ENCODE measurements at regions not wholly inside any gene's neighbourhood (a gene's known extent, or its start where the extent isn't known, plus 50 kb on each side); places are given as distances from the start of the nearest gene placed in this dataset.
"Not testable (repeated sequence)": the region's sequence is repeated elsewhere in the genome, so short reads cannot be mapped to it uniquely, and the experiment has no call there.

DNA sequence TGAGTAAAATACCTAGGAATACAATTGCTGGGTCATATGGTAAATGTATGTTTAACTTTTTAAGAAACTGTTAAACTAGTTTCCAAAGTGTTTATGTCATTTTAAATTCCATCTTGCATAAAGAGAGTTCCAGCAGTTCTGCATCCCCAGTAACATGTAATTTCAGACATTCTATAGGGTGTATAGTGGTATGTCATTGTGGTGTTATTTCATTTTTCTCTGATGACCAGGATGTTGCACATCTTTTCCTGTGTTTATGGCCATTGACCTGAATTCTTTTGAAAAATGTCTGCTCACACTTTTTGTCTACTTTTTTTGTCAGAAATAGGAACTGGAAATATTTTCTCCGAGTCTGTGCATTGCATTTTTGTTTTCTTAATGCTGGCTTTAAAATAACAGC, 128.9 kb downstream of the TMEM200A start:
- H3K27me3 ChIP-seq (ENCODE audit: control insufficient read depth in 1 of 2, insufficient read depth in 2 of 2, low read length in 2 of 2): no peaks in the 10 kb centered on the region
- no peak overlapping the region for H3K4me3 ChIP-seq (ENCODE audit: low read depth in 1 of 2, low read length in 2 of 2)
- 77 to 82% methylated on average over 1 of the region's 1 CpG for WGBS, 2 donors
- no peaks in the 10 kb centered on the region for H3K4me1 ChIP-seq (ENCODE audit: control insufficient read depth in 2 of 2, insufficient read depth in 2 of 2, low read length in 1 of 2)
- H3K27ac ChIP-seq (ENCODE audit: low read depth in 2 of 2, low read length in 1 of 2): no peak overlapping the region
- H3K36me3 ChIP-seq (ENCODE audit: control insufficient read depth in 2 of 2, insufficient read depth in 2 of 2, low read length in 1 of 2): no peaks in the 10 kb centered on the region
- H3K9me3 ChIP-seq (ENCODE audit: control insufficient read depth in 2 of 2, insufficient read depth in 1 of 2, low read depth in 1 of 2, low read length in 1 of 2): no peaks in the 10 kb centered on the region

DNA sequence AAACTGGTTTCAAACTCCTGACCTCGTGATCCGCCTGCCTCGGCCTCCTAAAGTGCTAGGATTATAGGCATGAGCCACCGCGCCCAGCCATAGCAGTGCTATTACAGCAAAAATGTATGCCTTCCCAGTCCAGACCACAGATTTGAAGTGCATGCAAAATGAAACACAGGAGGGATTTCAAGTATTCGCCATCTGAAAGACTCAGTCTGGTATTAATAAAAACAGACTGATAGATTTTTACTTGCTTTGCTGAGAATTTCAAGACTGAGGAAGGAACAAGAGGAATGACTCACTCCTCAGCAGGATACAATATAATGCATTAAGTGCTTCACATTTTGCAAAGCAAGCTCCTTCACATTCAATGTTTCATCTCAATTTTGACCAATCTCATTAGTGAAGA, 134.9 kb downstream of the TMEM200A start:
- Histone ChIP-seq H3K36me3 (ENCODE audit: control insufficient read depth in 2 of 2, insufficient read depth in 2 of 2, low read length in 1 of 2) (no peaks in the 10 kb centered on the region), H3K9me3 (ENCODE audit: control insufficient read depth in 2 of 2, insufficient read depth in 1 of 2, low read depth in 1 of 2, low read length in 1 of 2) (no peaks in the 10 kb centered on the region), H3K4me1 (ENCODE audit: control insufficient read depth in 2 of 2, insufficient read depth in 2 of 2, low read length in 1 of 2) (no peaks in the 10 kb centered on the region), H3K27me3 (ENCODE audit: control insufficient read depth in 1 of 2, insufficient read depth in 2 of 2, low read length in 2 of 2) (no peaks in the 10 kb centered on the region), H3K4me3 (ENCODE audit: low read depth in 1 of 2, low read length in 2 of 2) (no peak overlapping the region), H3K27ac (ENCODE audit: low read depth in 2 of 2, low read length in 1 of 2) (no peak overlapping the region)
- WGBS, 2 donors: 76 to 79% methylated on average over 6 of the region's 6 CpGs

DNA sequence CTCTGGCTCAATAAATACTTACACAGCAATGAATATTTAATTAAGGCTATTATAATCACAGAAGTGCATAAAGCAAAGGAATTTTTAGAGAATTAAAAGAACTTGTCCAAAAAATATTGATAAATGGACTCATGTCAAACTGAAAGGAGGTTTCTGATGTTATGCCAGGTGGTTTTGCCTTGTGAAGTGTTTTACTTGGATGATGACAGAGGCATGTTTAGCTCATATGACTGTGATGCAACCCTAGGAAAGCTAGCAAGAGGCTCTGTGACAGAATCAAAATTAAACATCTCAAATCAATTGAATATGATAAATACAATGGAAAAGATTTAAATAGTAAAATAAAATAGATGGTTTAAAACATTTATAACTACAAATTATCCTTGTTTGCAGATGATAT, 137.3 kb downstream of the TMEM200A start:
- no peaks in the 10 kb centered on the region for H3K4me1 ChIP-seq (ENCODE audit: control insufficient read depth in 2 of 2, insufficient read depth in 2 of 2, low read length in 1 of 2)
- no peak overlapping the region for H3K4me3 ChIP-seq (ENCODE audit: low read depth in 1 of 2, low read length in 2 of 2)
- H3K27me3 ChIP-seq (ENCODE audit: control insufficient read depth in 1 of 2, insufficient read depth in 2 of 2, low read length in 2 of 2): no peaks in the 10 kb centered on the region
- H3K9me3 ChIP-seq (ENCODE audit: control insufficient read depth in 2 of 2, insufficient read depth in 1 of 2, low read depth in 1 of 2, low read length in 1 of 2): no peaks in the 10 kb centered on the region
- no peaks in the 10 kb centered on the region for H3K36me3 ChIP-seq (ENCODE audit: control insufficient read depth in 2 of 2, insufficient read depth in 2 of 2, low read length in 1 of 2)
- H3K27ac ChIP-seq (ENCODE audit: low read depth in 2 of 2, low read length in 1 of 2): no peak overlapping the region

DNA sequence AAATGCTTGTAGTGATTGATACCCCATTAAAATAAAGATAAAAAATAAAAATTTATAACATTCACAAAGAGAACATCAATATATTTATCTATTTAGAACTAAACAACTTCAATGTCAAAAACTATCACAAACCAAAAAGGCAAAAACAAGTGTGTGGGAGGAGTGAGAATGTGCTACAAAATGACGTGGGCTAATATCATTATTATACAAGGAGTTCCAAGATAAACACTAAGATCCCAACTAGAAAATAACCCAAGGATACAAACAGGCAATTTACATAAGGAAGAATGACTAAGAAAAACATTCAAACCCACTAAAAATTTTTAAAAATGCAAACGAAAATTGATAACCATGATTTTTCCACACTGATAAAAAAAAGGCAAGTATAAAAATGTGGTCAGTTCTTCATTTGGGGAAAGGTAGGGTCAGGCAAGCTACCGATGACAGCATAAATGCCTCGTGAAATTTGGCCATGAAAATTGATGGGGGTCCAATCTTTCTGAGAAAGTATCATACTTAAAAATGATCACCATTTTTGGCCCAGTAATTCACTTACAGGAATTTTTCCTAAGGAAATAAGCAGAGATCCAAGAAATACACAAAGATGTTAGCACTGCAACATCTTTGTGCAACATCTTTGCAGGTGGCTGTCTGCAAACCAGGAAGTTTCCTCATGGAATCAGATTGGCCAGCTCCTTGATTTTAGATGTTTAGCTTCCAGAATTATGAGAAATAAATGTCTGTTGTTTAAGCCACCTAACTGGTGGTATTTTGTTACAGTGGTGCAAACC, 140.2 kb downstream of the TMEM200A start:
- Histone ChIP-seq H3K27me3 (ENCODE audit: control insufficient read depth in 1 of 2, insufficient read depth in 2 of 2, low read length in 2 of 2) (no peaks in the 10 kb centered on the region), H3K4me1 (ENCODE audit: control insufficient read depth in 2 of 2, insufficient read depth in 2 of 2, low read length in 1 of 2) (no peaks in the 10 kb centered on the region), H3K4me3 (ENCODE audit: low read depth in 1 of 2, low read length in 2 of 2) (no peak overlapping the region), H3K36me3 (ENCODE audit: control insufficient read depth in 2 of 2, insufficient read depth in 2 of 2, low read length in 1 of 2) (no peaks in the 10 kb centered on the region), H3K9me3 (ENCODE audit: control insufficient read depth in 2 of 2, insufficient read depth in 1 of 2, low read depth in 1 of 2, low read length in 1 of 2) (no peaks in the 10 kb centered on the region), H3K27ac (ENCODE audit: low read depth in 2 of 2, low read length in 1 of 2) (no peak overlapping the region)
- WGBS, 2 donors: 54 to 67% methylated on average over 4 of the region's 4 CpGs

DNA sequence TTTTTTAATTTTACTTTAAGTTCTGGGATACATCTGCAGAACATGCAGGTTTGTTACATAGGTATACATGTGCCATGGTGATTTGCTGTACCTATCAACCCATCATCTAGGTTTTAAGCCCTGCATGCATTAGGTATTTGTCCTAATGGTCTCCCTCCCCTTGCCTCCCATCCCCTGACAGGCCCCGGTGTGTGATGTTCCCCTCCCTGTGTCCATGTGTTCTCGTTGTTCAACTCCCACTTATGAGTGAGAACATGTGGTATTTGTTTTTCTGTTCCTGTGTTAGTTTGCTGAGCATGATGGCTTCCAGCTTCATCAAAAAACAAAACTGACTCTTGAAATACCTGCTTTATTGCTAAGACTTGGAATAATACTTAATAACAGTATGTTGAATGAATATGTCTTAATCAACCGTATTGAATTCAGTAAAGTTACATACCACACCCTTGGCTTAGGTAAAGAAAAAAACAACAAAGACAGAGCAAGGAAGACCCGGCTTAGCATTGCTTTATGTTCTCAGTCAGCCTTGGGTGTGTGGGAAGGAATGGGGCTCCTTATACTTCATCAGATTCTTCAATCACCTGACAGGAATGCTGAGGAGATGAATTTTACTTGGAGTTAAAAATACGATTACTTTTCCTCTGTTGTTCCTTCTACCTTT, 141.3 kb downstream of the TMEM200A start:
- not testable (repeated sequence) for H3K4me1 ChIP-seq (ENCODE audit: control insufficient read depth in 2 of 2, insufficient read depth in 2 of 2, low read length in 1 of 2); H3K9me3 ChIP-seq (ENCODE audit: control insufficient read depth in 2 of 2, insufficient read depth in 1 of 2, low read depth in 1 of 2, low read length in 1 of 2); H3K27me3 ChIP-seq (ENCODE audit: control insufficient read depth in 1 of 2, insufficient read depth in 2 of 2, low read length in 2 of 2); H3K36me3 ChIP-seq (ENCODE audit: control insufficient read depth in 2 of 2, insufficient read depth in 2 of 2, low read length in 1 of 2); H3K4me3 ChIP-seq (ENCODE audit: low read depth in 1 of 2, low read length in 2 of 2)
- H3K27ac ChIP-seq (ENCODE audit: low read depth in 2 of 2, low read length in 1 of 2): peak overlapping the region in 1 of 2 donors; percentile 31
- 37 to 42% methylated on average over 5 of the region's 5 CpGs for WGBS, 2 donors

DNA sequence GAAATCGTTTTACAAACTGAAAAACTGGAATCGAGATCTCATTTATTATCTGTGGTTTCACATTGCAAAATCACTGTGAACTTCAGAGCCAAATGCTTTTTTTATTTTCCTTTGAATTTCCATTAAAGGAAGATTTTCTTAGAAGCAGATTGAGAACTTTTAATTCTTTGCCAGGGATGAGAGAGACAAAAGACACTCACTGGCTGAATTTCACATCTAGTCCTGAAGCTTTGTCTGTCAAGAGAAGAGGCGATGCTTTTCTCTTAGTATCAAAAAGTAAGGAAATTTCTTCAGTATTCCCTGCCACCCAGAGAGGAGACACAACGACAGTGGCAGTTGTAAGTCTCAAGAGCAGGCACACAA, 141.8 kb downstream of the TMEM200A start:
- Histone ChIP-seq H3K4me1 (ENCODE audit: control insufficient read depth in 2 of 2, insufficient read depth in 2 of 2, low read length in 1 of 2) (no peaks in the 10 kb centered on the region), H3K4me3 (ENCODE audit: low read depth in 1 of 2, low read length in 2 of 2) (no peak overlapping the region), H3K27ac (ENCODE audit: low read depth in 2 of 2, low read length in 1 of 2) (no peak overlapping the region), H3K27me3 (ENCODE audit: control insufficient read depth in 1 of 2, insufficient read depth in 2 of 2, low read length in 2 of 2) (no peaks in the 10 kb centered on the region), H3K9me3 (ENCODE audit: control insufficient read depth in 2 of 2, insufficient read depth in 1 of 2, low read depth in 1 of 2, low read length in 1 of 2) (no peaks in the 10 kb centered on the region), H3K36me3 (ENCODE audit: control insufficient read depth in 2 of 2, insufficient read depth in 2 of 2, low read length in 1 of 2) (no peaks in the 10 kb centered on the region)
- 38 to 43% methylated on average over 4 of the region's 4 CpGs for WGBS, 2 donors

DNA sequence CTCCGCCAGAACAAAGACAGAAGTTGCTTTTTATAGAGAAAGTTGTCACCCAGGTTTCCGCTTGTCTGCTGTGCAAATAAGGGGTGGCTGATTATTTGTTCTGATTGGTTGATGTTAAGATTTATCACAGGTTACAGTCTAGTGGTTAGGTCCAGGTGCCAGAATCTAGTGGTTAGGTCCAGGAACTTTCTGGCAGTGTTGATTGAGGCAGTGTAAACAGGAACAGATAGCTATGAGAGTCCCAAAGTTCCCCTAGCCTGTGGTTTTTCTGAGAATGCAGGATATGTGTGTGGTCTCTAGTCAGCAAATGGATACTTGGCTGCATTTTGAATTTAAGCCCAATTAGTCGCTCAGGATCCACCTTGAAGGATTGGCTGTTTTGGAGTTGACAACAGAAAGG, 148.0 kb downstream of the TMEM200A start:
- H3K27ac ChIP-seq (ENCODE audit: low read depth in 2 of 2, low read length in 1 of 2): no peak overlapping the region
- no peaks in the 10 kb centered on the region for H3K27me3 ChIP-seq (ENCODE audit: control insufficient read depth in 1 of 2, insufficient read depth in 2 of 2, low read length in 2 of 2)
- 31 to 32% methylated on average over 3 of the region's 3 CpGs for WGBS, 2 donors
- no peaks in the 10 kb centered on the region for H3K36me3 ChIP-seq (ENCODE audit: control insufficient read depth in 2 of 2, insufficient read depth in 2 of 2, low read length in 1 of 2)
- no peaks in the 10 kb centered on the region for H3K9me3 ChIP-seq (ENCODE audit: control insufficient read depth in 2 of 2, insufficient read depth in 1 of 2, low read depth in 1 of 2, low read length in 1 of 2)
- no peak overlapping the region for H3K4me3 ChIP-seq (ENCODE audit: low read depth in 1 of 2, low read length in 2 of 2)
- no peaks in the 10 kb centered on the region for H3K4me1 ChIP-seq (ENCODE audit: control insufficient read depth in 2 of 2, insufficient read depth in 2 of 2, low read length in 1 of 2)

DNA sequence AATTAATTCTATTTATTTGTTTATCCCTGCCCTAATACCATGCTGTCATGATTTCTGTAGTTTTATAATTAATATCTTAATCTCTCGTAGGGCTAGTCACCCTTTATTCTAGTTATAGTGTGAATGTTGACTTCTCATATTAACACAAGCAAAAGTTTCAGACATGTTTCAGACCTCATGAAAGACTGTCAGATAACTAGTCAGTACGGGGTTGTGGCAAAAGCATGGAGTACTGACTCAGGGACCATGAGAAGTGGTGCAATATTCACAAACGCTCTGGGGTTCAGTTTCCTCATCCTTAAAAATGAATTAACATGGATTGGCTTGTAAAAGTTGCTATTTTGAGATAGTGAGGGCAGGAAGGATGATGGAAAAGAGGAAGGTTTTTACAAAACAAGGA, 148.9 kb downstream of the TMEM200A start:
- H3K9me3 ChIP-seq (ENCODE audit: control insufficient read depth in 2 of 2, insufficient read depth in 1 of 2, low read depth in 1 of 2, low read length in 1 of 2): no peaks in the 10 kb centered on the region
- no peaks in the 10 kb centered on the region for H3K27me3 ChIP-seq (ENCODE audit: control insufficient read depth in 1 of 2, insufficient read depth in 2 of 2, low read length in 2 of 2)
- H3K4me3 ChIP-seq (ENCODE audit: low read depth in 1 of 2, low read length in 2 of 2): no peak overlapping the region
- no peak overlapping the region for H3K27ac ChIP-seq (ENCODE audit: low read depth in 2 of 2, low read length in 1 of 2)
- 76 to 81% methylated on average over 3 of the region's 3 CpGs for WGBS, 2 donors
- no peaks in the 10 kb centered on the region for H3K4me1 ChIP-seq (ENCODE audit: control insufficient read depth in 2 of 2, insufficient read depth in 2 of 2, low read length in 1 of 2)
- no peaks in the 10 kb centered on the region for H3K36me3 ChIP-seq (ENCODE audit: control insufficient read depth in 2 of 2, insufficient read depth in 2 of 2, low read length in 1 of 2)

DNA sequence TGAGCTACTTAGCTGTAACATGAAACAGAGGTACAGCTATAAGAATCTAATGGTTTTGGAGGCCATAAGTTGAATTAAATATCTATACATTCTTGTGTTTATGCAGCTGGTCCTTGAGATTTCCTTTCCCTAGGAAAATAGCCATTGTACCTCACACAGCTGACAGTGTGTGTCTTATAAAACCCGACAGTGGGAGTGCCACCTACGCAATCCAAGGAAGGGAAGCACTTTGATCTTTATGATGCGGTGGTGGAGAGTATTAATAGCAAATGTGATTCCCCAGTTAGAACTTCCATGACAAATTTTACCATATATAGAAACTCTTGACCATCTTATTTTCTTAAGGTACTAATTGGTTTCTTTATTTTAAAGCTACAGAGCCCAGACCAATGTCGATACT, 149.5 kb downstream of the TMEM200A start:
- Histone ChIP-seq H3K9me3 (ENCODE audit: control insufficient read depth in 2 of 2, insufficient read depth in 1 of 2, low read depth in 1 of 2, low read length in 1 of 2) (no peaks in the 10 kb centered on the region), H3K4me3 (ENCODE audit: low read depth in 1 of 2, low read length in 2 of 2) (no peak overlapping the region), H3K36me3 (ENCODE audit: control insufficient read depth in 2 of 2, insufficient read depth in 2 of 2, low read length in 1 of 2) (no peaks in the 10 kb centered on the region), H3K27me3 (ENCODE audit: control insufficient read depth in 1 of 2, insufficient read depth in 2 of 2, low read length in 2 of 2) (no peaks in the 10 kb centered on the region), H3K4me1 (ENCODE audit: control insufficient read depth in 2 of 2, insufficient read depth in 2 of 2, low read length in 1 of 2) (no peaks in the 10 kb centered on the region), H3K27ac (ENCODE audit: low read depth in 2 of 2, low read length in 1 of 2) (no peak overlapping the region)
- WGBS, 2 donors: 82 to 87% methylated on average over 4 of the region's 4 CpGs

DNA sequence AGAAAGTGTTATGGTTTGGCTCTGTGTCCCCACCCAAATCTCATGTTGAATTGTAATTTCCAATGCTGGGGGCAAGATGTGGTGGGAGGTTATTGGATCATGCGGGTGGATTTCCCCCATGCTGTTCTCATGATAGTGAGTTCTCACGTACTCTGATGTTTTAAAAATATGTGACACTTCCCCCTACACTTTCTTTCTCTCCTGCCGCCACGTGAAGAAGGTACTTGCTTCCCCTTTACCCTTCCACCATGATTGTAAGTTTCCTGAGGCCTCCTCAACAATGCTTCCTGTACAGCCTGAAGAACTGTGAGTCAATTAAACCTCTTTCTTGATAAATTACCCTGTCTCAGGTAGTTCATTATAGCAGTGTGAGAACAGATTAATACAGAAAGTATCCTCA, 150.8 kb downstream of the TMEM200A start:
- Histone ChIP-seq H3K36me3 (ENCODE audit: control insufficient read depth in 2 of 2, insufficient read depth in 2 of 2, low read length in 1 of 2) (no peaks in the 10 kb centered on the region), H3K9me3 (ENCODE audit: control insufficient read depth in 2 of 2, insufficient read depth in 1 of 2, low read depth in 1 of 2, low read length in 1 of 2) (no peaks in the 10 kb centered on the region), H3K27ac (ENCODE audit: low read depth in 2 of 2, low read length in 1 of 2) (no peak overlapping the region), H3K27me3 (ENCODE audit: control insufficient read depth in 1 of 2, insufficient read depth in 2 of 2, low read length in 2 of 2) (no peaks in the 10 kb centered on the region), H3K4me3 (ENCODE audit: low read depth in 1 of 2, low read length in 2 of 2) (no peak overlapping the region), H3K4me1 (ENCODE audit: control insufficient read depth in 2 of 2, insufficient read depth in 2 of 2, low read length in 1 of 2) (no peaks in the 10 kb centered on the region)
- WGBS, 2 donors: 91 to 92% methylated on average over 4 of the region's 4 CpGs

Data from esophagus (tissue), 2 donors.